GM19240 (cell line): ENCODE measurements at regions not wholly inside any gene's neighbourhood (a gene's known extent, or its start where the extent isn't known, plus 50 kb on each side); places are given as distances from the start of the nearest gene placed in this dataset.

Experiments used
- DNase-seq: peaks from one replicate; pipeline ENCODE4 v3.0.0; 2011; ENCODE audit warnings: low spot score; ENCODE audit not compliant: insufficient read length

DNA sequence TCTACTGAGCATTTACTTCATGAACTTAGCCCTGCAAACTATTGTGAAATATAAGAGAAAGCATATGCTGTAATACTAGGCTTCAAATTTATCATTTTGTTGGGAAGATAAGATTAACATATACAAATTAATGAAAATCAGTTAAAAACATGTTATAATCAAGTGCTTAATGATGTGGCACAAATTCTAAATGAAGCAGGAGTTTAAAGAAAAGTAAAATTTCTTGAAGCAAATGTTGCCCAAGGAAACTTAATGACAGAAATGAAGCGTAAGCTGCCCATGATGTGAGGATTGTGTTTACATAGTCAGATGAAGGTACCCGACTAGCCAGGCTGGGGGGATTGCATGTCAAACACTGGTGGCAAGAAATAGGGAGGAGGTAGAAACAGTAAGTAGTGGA lies 103.1 kb upstream of the GAP43 start:
- DNase-seq: no peak

DNA sequence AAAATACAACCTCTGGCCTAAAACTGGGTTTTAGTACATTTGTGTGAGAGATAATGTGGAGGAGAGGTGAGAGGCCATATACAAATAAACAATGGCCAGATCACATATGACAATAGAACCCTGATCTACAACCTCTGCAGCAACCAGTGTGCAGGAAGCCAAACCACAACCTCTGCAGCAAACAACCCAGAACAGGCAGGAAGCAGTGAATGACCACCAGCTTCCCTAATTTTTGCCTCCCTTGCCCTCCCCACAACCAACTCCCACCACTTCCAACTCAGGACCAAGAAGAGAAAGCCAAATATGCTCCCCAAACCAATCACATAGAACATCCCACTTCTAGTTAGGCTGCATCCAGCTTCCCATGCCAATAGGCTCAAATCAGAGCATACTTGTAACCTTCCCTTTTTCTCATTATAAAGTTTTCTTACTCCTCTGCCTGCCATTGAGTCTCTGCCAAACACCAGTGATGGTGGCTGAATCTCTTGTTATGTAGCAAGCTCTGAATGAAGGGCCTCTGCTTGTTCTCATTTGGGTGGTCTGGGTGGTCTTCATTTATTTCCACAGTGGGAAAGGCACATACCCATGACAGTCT lies 102.6 kb upstream of the GAP43 start:
- no peak for DNase-seq

DNA sequence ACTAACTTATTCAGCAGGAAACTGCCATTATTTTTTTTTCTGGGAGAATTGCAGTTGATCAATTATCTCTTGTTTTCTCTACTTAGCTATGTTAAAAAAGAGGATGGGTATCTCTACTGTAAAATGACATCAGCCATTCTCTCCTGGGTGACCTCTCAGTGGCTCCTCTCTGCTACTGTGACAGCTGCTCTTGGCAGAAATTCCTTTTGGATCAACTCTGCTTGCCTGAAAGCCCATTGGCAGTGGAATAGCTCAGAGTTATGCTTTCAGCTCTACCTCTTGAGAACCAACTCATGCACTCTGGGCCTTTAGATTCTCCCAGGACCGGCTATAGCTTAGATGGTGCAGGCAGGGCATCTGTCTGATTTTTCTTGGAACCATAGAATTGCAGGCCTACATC lies 99.9 kb upstream of the GAP43 start:
- no peak for DNase-seq

DNA sequence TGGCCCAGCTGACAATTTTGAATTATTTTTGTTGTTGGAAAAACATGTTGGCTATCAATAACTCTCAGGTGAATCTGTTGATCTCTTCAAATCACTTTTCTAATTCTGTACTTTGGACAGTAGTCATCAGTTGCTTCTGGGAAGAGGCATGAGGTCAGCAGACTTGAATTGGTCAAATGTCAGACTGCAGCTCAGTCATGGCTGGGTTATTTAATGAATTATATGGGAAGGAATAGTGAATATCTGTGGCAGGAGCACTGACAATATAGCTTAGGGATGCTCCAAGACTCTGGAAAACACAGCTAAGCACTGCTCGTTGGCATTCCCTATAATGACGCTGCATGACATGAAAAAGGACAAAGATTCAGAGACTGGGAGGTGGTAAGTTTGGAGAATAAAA lies 98.8 kb upstream of the GAP43 start:
- DNase-seq: no peak

DNA sequence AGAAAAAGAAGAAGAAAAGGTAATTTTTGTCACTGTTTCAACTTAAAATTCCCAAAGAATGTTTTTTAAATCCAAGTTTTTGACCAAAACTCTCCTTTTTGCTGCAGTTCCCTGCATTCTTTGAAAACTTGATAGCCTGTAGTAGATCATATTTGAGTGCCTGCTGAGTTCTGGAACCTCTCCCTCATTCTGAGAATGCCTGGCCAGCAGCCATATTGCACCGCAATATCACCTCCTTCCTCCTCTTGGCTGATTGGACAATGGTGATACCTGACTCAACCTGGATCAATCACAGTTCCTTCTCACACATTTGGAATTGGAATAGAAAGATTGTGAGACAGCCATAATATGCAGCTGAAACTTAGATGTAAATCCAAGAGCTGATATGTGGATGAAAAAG lies 97.6 kb upstream of the GAP43 start:
- DNase-seq: no peak

DNA sequence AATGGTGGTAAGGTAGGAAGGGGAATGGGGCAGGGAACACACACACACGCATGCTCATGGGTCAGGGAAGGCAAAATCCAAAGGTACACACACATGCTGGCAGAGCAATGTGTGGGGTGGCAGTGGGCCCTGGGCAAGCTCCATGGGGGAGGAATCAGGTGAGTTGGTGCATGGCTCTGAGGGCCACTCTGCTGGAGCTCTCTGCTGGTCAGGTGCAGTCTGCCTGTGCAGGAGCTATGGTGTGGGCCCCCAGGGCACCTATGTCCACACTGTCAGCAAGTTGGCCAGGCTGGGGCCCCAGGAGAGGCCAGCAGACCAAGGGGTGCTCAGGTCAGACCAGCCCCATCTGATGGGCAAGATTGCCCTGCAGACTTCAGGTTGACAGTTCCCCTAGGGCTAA lies 90.1 kb upstream of the GAP43 start:
- DNase-seq: no peak

DNA sequence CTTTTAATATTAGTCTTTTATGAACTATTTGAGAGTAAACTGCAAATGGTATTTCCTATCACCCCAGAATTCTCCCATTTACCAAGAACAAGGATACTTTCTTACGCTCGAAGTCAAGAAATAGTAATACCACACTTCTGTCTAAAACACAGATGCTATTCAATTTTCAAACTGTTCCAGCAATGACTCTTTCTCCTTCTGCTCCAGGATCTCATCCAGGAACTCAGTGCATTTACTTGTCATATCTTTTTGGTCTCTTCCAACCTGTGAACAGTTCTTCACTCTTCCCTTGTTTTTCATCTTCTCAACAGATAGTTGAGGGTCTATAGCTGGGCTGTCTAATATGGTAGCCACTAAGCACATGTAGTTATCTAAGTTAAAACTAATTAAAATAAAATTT lies 87.1 kb upstream of the GAP43 start:
- DNase-seq: no peak

DNA sequence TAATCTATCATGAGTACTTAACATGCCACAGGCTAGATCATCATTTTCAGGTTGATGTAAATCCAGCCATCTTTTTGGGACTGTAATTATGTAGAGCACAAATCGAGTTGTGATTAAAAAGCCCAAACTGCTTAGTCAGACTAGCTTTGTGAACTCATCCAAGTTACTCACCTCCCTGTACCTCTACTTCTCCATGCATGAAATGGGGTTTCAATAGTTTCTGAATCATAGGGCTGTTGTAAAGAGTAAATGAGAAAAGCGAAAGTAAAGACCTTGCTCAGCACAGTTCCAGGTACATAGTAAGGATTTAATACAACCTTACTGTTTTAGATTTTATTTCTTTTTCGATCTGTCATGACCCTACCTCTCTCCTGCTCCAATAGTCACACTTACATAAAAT lies 85.6 kb upstream of the GAP43 start:
- DNase-seq: no peak

DNA sequence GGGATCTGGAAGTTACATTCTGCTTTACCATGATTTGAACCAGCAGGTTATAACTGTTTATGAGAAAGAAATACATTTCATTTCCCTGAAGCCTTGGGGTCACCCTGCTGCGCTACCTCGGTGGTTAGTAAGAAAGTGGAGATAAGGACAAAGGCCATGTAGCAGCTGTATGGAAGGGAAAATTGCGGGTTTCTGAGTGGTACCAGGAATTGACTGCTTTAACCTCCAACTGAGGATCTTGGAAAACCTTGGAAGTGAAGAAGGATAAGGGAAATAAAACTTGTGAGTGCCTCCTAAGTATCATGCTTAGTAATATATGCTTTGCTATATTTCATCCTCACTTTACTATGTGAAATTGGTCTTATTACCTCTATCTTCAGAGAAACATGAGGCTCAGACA lies 76.1 kb upstream of the GAP43 start:
- DNase-seq: no peak

DNA sequence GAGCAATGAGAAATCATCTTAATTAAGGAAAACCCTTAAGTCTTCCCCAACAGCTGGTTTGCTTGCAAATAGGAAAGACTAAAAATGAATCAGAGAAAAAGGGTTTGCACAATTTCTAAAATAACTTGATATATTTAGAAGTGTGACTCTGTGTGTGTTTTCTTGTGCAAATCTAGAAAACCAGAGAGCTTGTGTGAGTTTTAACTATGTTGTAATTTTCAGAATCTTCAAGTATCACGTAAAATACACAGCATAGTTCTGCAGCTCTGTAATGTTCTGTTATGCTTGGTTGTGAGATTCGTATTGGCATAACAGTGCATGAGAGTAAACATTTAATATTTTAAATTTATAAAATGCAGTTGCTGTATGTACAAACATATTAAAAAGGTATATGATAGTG lies 74.7 kb upstream of the GAP43 start:
- DNase-seq: no peak

DNA sequence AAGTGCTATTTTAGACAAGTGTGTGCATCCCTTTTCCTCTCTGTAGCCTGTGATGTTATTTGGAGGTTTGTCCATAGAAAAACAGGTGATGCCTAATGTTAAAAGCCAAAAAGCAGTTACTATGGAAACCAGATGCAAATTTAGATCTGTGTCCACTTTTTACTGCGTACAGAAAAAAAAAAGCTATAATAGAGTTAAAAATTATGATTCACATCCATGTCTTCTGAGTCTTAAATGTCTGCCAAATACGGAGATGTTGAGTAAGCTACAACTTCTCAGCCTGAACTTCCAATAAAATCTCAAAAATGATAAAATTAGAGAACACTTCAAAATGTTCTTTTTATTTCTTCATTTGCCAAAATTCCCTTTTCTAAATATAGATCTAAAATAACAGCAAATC lies 74.2 kb upstream of the GAP43 start:
- no peak for DNase-seq

DNA sequence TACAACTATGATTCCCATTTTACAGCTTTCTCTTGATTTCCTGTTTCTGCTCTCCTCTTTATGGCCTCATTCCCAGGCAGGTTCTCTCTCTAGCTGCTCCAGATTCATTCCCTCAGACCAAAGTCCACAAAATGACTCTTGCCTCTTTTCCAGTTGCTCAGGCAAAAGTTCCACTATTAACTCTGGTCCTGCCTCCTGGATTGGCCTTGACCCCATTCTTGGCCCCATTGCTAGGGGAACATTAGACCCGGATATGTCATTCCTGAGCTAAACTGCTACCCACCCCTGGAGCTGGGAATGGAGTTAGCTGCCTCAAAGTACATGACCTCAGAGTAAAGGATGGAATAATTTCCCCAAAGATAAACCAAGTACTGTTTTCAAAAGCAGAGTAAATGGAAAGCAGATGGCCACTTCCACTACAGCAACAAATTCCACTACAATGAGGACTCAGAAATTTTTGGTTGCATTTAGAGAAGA lies 73.0 kb upstream of the GAP43 start:
- no peak for DNase-seq

DNA sequence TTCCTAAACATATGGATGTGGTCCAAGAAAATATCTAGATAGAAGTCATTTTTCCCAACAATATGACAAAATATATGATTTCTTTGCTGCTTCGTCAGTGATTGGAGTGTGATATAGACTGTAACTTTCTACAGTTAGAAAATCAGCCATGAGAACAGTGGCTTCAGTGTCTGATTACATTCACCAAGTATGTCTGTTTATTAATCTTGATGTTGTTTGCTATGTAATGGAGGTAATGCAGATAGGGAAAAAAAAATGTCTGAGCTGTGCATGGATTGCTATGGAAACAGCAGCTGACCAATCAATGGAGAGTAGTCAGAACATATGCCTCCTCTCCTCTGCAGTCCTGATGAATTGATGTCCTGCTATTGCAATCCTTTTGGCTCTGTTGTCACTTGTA lies 72.3 kb upstream of the GAP43 start:
- no peak for DNase-seq

DNA sequence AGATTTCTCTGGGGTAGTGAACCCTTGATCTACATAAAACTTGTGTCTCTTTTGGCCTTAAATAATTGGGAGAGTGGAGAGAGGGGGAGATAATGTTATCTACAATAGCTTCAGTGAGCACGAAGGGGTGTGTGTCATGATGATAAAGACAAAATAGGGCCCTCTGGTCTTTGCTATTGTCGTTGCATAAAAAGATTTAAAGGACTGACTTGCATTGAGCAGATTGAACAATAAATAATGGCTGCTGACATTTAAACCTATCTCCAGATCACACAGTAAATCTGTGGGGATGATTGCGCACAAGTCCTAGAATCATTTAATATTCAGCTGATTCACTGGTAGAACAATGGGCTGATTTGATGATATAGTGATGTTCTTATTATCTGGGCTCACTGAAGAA lies 71.3 kb upstream of the GAP43 start:
- no peak for DNase-seq

DNA sequence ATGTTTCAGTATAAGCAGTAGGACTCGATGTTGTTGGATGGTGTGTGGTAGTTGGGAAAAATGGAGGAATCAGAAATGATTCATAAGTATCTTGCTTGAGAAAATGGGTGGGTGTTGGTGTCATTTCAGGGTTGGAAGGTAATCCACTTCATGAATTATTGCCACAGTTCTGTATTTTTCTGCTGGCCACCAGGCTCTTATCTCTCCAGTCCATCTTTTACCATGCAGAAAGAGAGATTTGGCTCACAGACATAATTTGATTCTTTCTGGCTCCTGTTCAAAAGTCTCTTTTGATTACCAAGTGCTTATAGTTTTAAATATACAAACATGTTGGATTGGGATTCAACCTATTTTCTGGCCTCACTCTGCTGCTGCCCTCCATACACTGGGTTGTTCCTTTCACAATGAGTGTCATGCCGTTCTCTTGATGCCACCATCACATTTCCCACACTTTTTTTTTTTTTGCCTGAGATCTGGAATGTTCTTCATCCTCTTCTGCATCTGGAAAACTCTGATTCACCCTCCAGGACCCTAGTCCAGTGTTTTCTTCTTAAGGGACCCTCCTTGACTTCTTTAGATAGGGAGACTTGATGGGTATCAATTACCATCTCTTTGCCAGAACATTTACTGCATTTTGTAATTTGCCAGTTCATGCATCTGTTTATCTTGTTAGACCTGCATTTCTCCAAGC lies 69.4 kb upstream of the GAP43 start:
- DNase-seq: no peak

DNA sequence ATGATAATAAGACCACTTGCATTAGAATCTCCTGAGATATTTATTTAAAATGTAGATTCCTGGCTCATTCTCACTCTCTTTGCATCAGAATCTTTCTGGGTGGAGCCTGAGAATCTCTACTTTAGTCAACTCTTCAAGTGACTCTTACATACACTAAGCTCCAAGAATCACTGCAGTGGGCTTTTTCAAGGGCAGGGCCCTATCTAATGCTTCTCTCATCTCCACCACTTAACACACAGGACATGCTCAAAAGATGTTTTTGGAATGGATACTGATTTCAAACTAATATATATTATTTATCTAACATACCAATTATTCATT lies 68.9 kb upstream of the GAP43 start:
- DNase-seq: no peak

DNA sequence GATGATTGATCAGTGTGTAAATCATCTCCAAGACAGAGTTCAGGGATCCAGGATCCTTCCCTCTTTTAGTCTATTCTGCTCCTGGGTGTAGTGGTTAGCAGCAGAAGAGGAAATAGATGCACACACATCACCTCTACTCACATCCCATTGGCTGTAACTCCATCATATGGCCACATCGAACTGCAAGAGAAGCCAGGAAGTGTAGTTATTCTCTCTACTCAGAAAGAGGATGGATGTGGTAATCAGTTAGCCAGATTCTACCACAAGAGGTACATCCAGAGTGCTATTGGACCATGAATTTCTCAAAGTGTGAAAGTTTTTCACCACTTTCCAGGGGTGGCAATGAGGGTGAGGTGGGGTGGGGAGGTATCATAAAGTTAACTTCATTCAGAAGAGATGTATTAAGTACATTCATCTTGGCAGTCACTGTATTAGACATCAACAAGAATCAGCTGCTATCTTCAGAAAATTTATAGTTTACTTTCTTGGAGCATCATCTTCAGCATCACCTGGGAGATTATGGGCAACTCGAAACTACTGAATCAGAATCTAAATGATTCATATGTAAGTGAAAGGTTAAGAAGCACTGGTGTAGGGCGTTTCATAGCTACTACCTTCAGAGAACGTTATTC lies 60.6 kb upstream of the GAP43 start:
- no peak for DNase-seq

DNA sequence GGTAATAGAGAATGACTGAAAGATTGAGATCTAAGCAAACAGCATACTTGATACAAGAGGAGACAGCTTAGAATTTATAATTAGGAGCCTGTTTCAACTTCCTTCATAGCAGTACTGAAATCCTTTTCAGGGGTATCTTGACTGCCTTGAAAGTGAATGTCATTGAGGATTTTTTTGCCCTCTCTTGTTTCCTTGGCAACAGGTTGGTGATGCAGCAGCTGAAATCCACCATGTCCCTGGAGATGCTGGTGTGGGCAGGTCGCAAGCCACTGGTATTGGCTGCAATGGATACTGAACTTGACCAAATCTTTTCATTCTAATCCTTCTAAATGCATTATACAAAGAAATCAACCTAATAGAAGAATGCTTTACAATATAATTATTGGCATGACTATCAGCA lies 59.3 kb upstream of the GAP43 start:
- no peak for DNase-seq

DNA sequence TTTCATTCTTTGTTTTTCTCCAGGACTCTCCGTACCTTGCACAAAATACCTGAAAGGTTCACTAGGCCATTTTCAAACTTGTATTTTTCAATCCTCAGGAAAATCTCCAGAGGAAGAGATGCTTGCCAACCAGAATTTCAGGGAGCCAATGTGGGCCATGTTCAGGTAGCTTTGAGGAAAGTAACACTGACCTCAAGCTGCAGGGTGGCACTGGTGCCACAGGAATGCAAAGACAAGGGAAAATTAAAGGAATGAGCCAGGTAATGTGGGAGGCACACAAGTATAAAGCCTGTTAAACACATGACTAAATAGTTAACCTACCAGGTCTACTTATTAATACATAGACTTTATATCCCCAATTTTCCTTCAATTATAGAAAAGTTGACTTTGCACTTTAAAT lies 51.9 kb upstream of the GAP43 start:
- no peak for DNase-seq
